ENCODE measurements at regions not wholly inside any gene's neighbourhood (a gene's known extent, or its start where the extent isn't known, plus 50 kb on each side); places are given as distances from the start of the nearest gene placed in this dataset.

DNA sequence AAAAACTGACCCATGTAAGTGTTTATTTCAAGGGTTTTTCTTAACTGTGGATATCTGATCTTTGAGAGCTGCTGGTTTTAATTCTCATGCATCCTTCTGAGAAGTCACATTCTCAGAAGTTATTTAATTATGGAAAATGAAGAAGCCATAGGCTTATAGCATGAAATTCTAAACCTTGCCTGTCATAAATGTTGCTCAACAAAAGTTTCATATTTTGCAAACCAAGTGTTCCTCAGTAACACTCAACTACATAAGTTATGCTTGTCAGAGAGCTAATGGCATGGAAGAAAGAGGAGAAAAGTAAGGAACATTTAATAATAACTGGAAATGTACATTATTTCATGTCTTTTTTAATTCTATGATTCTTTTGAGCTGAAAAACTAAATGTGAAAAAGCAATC, 78.6 kb upstream of the MPP7 start:
- H3K4me3 ChIP-seq (ENCODE audit: low read depth, low read length) = no peak overlapping the region
- no peak for TF ChIP-seq CTCF (IDR thresholded peaks at IDR 0.05; ENCODE audit: low read depth, low read length, missing control alignments)
- no peak for DNase-seq (ENCODE audit: low read depth)

- peak; percentile 88 for TF ChIP-seq CTCF (IDR thresholded peaks at IDR 0.05; ENCODE audit: low read depth, low read length, missing control alignments)
- peak; percentile 19 for DNase-seq (ENCODE audit: low read depth)
- H3K4me3 ChIP-seq (ENCODE audit: low read depth, low read length) = no peak overlapping the region
Measured at GRCh38 chr10:28381903-28382347, 79.1 kb upstream of the MPP7 start.

- no peak overlapping the region for H3K4me3 ChIP-seq (ENCODE audit: low read depth, low read length)
- no peak for TF ChIP-seq CTCF (IDR thresholded peaks at IDR 0.05; ENCODE audit: low read depth, low read length, missing control alignments)
- DNase-seq (ENCODE audit: low read depth) = no peak
Measured at GRCh38 chr10:28382525-28383269, 79.8 kb upstream of the MPP7 start.

- no peak for TF ChIP-seq CTCF (IDR thresholded peaks at IDR 0.05; ENCODE audit: low read depth, low read length, missing control alignments)
- DNase-seq (ENCODE audit: low read depth) = no peak
- H3K4me3 ChIP-seq (ENCODE audit: low read depth, low read length) = no peak overlapping the region
Measured at GRCh38 chr10:28384557-28384956, 81.7 kb upstream of the MPP7 start.

DNA sequence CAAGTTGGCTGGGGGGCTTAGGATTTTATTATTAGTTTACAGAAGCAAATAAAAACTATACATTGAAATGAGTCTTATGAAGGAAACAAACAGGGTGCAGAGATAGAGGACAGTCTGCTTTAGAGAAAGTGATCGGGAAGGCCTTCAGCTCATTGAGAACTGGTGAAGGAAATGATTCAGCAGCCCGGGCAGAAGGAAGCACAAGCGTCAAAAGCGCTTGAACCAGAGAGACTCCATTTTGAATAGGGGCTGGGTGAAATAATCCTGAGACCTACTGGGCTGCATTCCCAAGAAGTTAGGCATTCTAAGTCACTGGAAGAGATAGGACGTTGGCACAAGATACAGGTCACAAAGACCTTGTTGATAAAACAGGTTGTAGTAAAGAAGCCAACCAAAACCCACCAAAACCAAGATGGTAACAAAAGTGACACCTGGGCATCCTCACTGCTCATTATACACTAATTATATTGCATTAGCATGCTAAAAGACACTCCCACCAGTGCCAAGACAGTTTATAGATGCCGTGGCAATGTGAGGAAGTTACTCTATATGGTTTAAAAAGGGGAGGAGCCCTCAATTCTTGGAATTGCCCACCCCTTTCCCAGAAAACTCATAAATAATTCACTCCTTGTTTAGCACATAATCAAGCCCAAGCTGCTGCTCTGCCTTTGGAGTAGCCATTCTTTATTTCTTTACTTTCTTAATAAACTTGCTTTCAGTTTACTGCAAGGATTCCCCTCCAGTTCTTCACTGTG, 83.1 kb upstream of the MPP7 start:
- H3K4me3 ChIP-seq (ENCODE audit: low read depth, low read length) = no peak overlapping the region
- DNase-seq (ENCODE audit: low read depth) = no peak
- TF ChIP-seq CTCF (IDR thresholded peaks at IDR 0.05; ENCODE audit: low read depth, low read length, missing control alignments) = no peak

- H3K4me3 ChIP-seq (ENCODE audit: low read depth, low read length) = no peak overlapping the region
- DNase-seq (ENCODE audit: low read depth) = no peak
- no peak for TF ChIP-seq CTCF (IDR thresholded peaks at IDR 0.05; ENCODE audit: low read depth, low read length, missing control alignments)
Measured at GRCh38 chr10:28386503-28386868, 83.6 kb upstream of the MPP7 start.

Data from GM12864 (cell line).